D721Med (cell line): ENCODE measurements at regions not wholly inside any gene's neighbourhood (a gene's known extent, or its start where the extent isn't known, plus 50 kb on each side); places are given as distances from the start of the nearest gene placed in this dataset.

Experiments
- DNase-seq: peaks from one replicate; pipeline ENCODE4 v3.0.0; 2011; ENCODE audit warnings: low spot score; ENCODE audit not compliant: insufficient read length
- FAIRE-seq: peaks from 2 replicates; lab custom pipeline; 2011; peaks lifted over from hg19 to GRCh38; lab: Jason Lieb, UNC
- CTCF ChIP-seq: IDR thresholded peaks from 2 replicates; pipeline ENCODE4 v1.5.1; 2012; ENCODE audit warnings: mild to moderate bottlenecking, control low read depth; ENCODE audit not compliant: insufficient read depth; ENCODE audit errors: missing control alignments

GRCh38 chr2:83661711-83662110 lies 797.4 kb downstream of the SUCLG1 start:
- no peak for TF ChIP-seq CTCF
- no peak for DNase-seq
- no peak for FAIRE-seq

DNA sequence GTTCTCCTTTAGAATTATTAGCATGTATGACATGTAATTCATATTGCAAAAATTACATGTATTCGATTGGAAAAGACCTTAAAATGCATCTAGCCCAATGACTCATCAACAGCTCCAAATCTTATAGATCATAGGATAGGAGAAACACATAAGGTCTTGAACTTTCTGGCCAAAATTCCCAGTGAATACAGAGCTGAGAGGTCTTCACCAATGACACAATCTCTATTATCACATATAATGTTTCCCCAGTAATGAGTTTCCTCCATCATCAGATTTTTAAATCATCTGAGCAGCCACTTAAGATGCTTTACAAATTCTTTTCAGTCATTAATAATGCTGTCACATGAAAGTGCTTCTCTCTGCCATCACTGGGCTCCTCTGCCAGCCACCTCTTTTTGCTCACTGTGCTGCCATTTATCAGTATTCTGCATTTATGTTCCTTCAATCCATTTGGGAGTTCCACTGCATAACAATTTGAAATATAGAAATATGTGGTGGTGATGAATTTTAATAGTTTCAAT lies 804.9 kb downstream of the SUCLG1 start:
- FAIRE-seq (no peak), DNase-seq (no peak)
- no peak for TF ChIP-seq CTCF

DNA sequence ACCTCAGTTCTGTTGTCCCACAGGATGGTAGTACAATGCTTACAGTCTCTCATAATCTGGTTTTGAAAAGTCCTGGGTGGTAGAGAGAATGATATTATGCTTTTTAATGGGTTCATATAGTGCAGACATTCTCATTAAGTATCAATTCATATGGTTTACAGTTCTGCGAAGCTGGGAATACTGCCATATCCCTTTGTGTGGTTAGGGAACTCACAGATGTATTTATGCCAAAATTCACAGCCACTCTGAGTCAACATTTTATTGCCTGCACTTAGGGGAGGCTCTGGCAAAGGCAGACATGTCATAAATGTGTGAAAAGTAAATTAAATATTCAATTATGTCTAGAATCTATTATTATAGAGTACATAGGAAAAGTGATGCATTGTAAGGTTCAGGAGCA lies 808.2 kb downstream of the SUCLG1 start:
- FAIRE-seq (no peak), DNase-seq (no peak)
- no peak for TF ChIP-seq CTCF

DNA sequence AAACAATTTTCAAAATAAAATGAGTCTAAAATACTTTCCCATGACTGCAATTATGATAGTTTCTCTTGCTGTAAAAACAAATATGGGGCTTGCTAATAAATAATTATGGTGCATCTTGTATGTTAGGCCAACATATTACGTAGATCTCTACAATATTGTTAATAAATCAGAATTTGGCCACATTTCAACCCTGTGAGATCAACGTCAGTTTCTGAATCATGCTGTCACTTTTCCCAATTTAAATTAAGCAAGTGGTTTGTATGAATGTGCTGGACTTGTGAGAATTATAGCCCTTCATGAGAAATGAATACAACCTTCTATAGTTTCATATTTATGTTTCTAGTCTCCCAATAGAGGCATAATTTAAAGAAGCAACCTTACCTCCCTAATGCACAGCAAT lies 808.9 kb downstream of the SUCLG1 start:
- no peak for TF ChIP-seq CTCF
- DNase-seq (no peak), FAIRE-seq (no peak)

GRCh38 chr2:83640506-83640905 lies 818.6 kb downstream of the SUCLG1 start:
- no peak for TF ChIP-seq CTCF
- FAIRE-seq = peak; percentile 48
- DNase-seq = no peak

DNA sequence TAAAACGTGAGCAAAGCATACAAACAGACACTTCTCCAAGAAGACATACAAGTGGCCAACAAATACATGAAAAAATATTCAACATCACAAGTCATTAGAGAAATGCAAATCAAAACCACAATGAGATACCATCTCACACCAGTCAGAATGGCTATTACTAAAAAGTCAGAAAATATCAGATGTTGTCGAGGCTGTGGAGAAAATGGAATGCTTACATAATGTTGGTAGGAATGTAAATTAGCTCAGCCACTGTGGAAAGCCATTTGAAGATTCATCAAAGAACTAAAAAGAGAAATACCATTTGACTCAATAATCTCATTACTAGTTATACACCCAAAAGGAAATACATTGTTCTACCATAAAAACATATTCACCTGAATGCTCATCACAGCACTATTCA lies 825.7 kb downstream of the SUCLG1 start:
- no peak for DNase-seq
- TF ChIP-seq CTCF = no peak
- no peak for FAIRE-seq

DNA sequence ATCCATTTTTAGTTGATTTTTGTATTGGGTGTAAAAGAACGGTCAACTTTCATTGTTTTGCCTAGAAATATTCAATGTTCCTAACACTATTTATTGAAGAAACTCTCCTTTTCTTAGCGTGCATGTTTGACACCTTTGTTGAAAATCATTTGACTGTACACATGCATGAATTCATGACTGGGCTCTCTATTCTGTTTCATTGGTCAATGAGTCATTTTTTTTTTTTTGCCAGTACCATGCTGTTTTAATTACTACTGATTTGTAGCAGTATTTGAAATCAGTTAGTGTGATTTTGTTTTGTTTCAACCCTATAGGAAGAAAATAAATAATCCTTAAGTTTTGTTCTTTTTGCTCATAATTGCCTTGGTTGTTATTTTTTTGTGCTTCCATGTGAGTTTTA lies 828.7 kb downstream of the SUCLG1 start:
- TF ChIP-seq CTCF = no peak
- DNase-seq (no peak), FAIRE-seq (no peak)
